Fibroblast of gingiva (primary cell): ENCODE measurements at regions not wholly inside any gene's neighbourhood (a gene's known extent, or its start where the extent isn't known, plus 50 kb on each side); places are given as distances from the start of the nearest gene placed in this dataset.

Experiments used
- DNase-seq: peaks from one replicate; pipeline ENCODE4 v3.0.0-alpha.2; 2011; ENCODE audit warnings: low read depth

- no peak for DNase-seq
Measured at GRCh38 chr15:70279096-70279495, 181.4 kb upstream of the TLE3 start.

GRCh38 chr15:70278644-70279043, 180.9 kb upstream of the TLE3 start:
- DNase-seq: no peak

- no peak for DNase-seq
Measured at GRCh38 chr15:70277556-70277955, 179.8 kb upstream of the TLE3 start.

GRCh38 chr15:70276401-70276800, 178.7 kb upstream of the TLE3 start:
- DNase-seq: no peak

- no peak for DNase-seq
Measured at GRCh38 chr15:70275461-70276138, 177.9 kb upstream of the TLE3 start.

DNA sequence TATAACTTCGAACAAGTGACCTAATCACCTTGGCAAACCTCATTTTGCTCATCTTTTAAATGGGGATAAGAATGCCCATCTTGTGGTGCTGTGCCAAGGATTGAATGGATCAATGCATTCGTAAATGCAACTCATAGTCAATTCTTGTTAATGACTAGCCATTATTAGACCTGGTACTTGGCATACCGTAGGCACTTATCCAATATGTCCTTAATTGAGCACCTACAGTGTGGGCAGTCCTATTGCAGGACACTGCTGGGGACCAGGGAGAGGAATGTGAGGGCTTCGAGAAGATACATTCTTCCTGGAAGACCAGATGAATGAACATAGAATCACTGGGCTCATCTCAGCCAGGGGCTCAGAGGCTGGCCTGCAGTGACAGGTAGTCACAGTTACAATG, 177.2 kb upstream of the TLE3 start:
- DNase-seq: no peak

DNA sequence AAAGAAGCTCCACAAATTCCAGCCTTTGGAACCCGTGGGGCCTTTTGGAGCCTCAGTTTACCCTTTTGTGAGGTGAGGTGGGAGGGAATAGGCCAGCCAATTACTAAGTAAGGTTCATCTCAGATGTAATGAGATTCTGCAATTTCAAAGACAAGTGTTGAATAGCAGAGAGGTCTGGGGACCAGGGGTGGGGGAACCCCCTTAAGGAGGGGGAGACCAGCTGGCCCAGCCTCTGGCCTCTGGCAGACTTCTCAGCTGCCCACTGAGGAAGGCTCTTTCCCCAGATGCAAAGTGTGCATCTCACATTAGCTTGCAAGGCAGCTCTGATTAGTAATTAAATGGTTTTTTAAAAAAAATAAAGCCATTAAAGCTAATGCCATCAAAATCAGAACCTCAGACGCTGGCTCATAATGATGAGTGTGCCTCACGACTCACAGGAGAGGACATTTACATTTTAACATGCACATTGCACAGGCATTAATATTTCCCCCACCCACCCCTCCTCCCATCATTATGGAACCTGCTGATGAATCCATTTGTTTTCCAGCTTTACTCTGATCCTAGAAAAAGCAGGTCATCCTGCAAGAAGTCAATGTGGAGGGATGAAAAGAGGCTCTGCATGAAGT, 176.7 kb upstream of the TLE3 start:
- no peak for DNase-seq

DNA sequence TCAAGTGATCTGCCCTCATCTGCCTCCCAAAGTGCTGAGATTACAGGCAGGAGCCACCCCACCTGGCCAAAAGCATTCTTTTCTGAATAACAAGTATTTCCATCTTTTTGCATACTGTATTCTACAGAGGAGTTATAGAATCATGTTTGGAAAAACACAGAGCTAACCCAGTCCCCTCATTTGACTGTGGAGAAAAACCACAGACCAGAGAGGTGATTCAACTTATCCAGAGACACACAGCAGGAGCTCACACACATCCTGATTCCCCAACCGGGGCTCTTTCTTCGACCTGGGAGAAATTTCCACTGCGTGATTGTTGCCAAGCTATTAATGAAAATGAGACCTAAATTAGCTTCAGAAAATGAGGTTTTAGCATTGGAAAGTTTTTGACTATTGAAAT, 176.1 kb upstream of the TLE3 start:
- DNase-seq: no peak

GRCh38 chr15:70272565-70273355, 175.0 kb upstream of the TLE3 start:
- no peak for DNase-seq

GRCh38 chr15:70271422-70272088, 173.8 kb upstream of the TLE3 start:
- DNase-seq: peak; percentile 93

DNA sequence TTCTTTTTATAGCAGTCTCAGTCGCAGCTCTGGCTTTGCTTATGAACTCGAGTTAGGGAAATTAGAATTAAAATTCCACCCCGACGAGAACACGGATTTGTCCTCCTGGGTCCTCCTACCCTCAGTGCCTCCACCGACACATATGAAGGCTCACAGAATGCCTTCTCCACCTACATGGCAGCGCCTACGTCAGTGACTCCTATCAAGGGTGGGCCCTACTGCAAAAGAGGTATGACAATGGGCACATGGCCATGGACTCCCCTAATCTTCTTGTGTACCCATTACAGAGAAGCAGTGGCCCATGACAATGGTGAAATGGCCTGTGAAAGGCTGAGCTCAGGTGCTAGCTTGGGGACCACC, 173.0 kb upstream of the TLE3 start:
- no peak for DNase-seq

DNA sequence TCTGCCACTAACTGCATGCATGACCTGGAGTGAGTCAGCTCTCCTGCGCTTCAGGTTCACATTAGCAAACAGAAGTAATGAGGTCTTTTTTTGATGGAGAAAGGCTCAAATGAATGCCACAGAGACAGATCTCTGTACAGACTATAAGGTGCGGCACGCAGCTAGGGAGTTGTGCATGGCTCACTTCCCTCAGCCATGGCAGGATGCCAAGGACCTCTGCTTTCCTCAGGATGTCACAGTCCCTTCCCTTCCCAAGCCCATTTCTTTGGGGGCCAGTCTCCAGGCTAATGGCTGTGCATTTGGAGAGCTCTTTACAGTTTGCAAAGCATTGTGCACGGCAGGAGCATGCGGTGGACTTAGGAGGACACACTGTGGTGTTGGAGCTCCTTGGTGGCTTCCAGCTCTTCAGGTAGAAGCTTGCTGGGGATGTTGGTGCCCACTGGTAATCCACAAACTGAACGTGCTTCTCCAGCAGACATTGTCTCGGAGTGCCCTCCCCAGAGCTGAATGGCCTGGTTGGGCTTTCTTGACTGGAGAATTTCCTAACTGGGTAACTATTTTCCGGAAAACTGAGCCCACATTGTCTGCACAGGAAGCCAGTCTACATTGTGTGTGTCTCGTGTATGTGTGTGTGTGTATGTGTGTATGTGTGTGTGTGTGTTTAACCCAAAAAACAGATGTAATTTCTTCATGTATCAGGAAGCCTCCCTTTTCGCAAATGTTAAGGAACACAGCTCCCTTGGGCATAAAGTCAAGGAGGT, 172.5 kb upstream of the TLE3 start:
- peak; percentile 28 for DNase-seq

DNA sequence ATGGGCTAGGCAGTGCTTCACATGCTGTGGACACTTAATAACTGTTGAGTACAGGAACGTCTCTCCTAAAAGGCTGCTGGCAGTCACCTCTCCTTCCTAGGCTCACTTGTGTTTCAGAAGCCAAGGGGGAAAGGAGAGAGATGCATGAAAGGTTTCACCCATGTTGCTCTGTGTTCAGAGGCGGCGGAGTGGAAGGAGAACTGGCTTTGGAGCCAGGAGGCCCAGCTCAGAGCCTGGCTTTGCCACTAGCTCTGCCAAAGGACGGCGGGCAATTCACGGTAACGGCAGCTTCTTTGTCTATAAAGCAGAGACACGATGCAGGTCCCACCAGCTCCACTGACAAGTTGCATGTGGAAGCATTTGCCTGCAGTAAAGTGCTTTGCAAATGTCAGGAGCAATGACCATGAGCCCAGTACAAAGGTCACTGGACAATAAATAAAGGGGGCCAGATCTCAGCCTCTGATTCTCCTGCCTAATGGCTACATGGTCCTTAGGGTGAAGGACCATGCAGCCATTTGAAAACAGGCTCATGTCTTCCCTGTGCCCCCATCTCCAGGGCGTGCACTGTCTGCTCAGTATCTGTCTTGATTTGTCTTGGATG, 171.7 kb upstream of the TLE3 start:
- DNase-seq: no peak

- DNase-seq: no peak
Measured at GRCh38 chr15:70268698-70269251, 171.1 kb upstream of the TLE3 start.

- no peak for DNase-seq
Measured at GRCh38 chr15:70267879-70268278, 170.2 kb upstream of the TLE3 start.

DNA sequence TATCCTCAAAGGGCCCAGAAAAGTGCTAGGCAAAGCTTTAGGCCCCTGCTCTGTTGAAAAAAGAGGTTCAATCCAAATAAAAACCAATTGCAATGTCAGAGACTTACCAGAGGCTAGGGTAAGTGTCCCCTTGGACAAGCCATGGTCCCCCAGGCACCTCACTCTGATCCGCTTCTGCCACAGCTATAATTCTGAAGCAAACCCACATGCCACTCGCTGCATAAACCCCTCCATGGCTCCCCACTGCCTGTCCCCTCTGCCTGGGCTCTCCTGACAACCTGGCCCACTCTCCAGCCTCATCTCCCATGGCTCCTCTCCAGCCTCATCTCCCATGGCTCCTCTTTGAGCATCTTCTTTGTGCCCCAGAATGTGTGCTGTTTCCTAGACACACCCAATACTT, 169.6 kb upstream of the TLE3 start:
- no peak for DNase-seq

DNA sequence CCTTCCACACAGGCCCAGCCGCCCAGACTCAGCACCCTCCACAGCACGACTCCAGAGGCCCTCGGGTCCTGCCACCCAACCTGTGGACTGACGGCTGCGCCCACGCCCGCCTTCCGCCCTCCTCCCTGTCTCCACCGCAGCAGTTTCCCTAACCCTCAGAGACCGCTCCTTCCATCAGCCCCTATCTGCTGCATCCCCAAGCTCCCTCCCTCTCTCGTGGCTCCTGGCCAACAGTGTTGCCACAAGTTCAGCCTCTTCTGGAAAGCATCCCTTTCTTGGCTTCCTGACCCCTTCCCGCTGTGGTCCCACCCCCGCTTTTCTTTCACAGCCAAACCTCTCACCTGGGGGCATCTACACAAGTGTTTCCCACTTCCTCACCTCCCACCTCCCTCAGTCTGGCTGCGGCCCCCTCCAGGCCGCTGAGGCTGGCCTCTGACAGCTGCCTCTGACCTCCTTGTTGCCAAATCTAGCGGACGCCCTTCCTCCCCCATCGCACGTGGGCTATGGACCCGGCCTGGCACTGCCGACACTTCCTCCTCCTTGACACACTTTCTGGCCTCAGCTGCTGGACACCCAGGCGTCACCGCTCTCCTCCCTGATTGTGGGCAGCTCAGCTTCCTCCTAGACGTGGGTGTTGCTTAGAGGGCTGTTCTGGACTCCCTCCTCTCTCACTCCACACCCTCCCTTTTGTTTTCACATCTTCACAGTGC, 168.8 kb upstream of the TLE3 start:
- no peak for DNase-seq

DNA sequence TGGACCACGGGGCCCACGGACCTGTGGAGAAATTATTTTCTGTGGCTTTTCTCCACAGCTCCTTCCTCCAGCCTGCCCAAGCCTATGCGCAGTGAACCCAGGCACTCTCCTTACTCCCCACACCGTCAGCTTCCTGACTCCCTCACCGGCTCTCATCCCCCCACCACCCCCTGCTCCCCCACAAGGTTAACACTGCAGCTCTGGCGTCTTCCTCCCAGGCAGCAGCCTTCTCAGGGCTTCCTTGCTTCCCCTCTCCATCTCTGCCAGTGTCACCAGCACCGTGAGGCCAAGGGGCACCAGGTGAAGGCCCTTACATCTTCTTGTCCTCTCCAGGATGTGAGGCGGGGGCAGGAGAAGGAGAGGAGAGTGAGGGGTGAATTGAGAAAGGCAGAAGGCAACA, 168.3 kb upstream of the TLE3 start:
- DNase-seq: no peak

GRCh38 chr15:70265466-70265978, 167.8 kb upstream of the TLE3 start:
- no peak for DNase-seq

DNA sequence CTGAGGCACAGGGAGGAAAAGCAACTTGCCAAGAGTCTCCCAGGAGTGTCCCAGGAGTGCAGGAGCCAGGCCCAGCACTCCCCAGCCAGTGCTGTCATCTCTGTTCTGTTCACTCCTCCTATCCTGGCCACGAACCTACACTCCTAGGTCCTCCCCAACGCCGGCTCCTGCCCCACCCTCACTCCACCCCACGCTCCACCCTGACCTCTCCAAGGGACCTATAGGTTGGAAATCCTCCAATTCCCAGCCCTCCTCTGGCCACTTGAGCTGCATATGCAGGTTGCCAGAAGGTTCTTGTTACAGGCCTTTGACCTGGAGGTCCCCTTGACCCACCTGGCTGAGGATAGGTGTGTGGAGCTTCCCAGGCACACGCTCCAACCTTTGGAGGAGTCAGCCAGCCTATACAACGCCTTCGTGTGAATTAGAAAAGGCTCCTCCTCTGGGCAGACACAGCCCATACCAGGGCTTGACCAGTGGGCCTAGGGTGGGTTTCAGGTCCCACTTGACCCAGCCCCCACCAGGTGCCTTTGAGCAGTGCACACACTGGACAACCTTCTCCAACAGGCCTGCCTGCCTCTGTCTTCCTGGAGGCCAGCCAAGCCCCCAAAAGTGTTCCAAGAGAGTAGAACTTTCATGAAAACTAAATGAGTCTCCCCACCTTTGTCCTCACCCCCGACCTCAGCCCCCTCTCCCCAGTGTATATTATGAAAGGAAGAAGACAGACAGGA, 167.2 kb upstream of the TLE3 start:
- DNase-seq: no peak
